ENCODE measurements at regions not wholly inside any gene's neighbourhood (a gene's known extent, or its start where the extent isn't known, plus 50 kb on each side); places are given as distances from the start of the nearest gene placed in this dataset.

GRCh38 chr15:96093063-96093462 is 237.4 kb upstream of the NR2F2 start:
- no peak for DNase-seq

GRCh38 chr15:96097661-96098060 is 232.8 kb upstream of the NR2F2 start:
- DNase-seq, result no peak

- no peak for DNase-seq
Measured at GRCh38 chr15:96102631-96103030, 227.9 kb upstream of the NR2F2 start.

- DNase-seq, result no peak
Measured at GRCh38 chr15:96106181-96106580, 224.3 kb upstream of the NR2F2 start.

GRCh38 chr15:96106628-96107027 is 223.9 kb upstream of the NR2F2 start:
- no peak for DNase-seq

GRCh38 chr15:96107916-96108315 is 222.6 kb upstream of the NR2F2 start:
- DNase-seq, result no peak

GRCh38 chr15:96108405-96108804 is 222.1 kb upstream of the NR2F2 start:
- no peak for DNase-seq

GRCh38 chr15:96109820-96110219 is 220.7 kb upstream of the NR2F2 start:
- DNase-seq, result no peak

- no peak for DNase-seq
Measured at GRCh38 chr15:96112018-96112417, 218.5 kb upstream of the NR2F2 start.

- no peak for DNase-seq
Measured at GRCh38 chr15:96115642-96116041, 214.9 kb upstream of the NR2F2 start.

- no peak for DNase-seq
Measured at GRCh38 chr15:96117270-96117669, 213.2 kb upstream of the NR2F2 start.

- no peak for DNase-seq
Measured at GRCh38 chr15:96119734-96120133, 210.8 kb upstream of the NR2F2 start.

- no peak for DNase-seq
Measured at GRCh38 chr15:96121086-96121920, 209.2 kb upstream of the NR2F2 start.

- no peak for DNase-seq
Measured at GRCh38 chr15:96122077-96123027, 208.1 kb upstream of the NR2F2 start.

GRCh38 chr15:96123028-96123400 is 207.5 kb upstream of the NR2F2 start:
- no peak for DNase-seq

- no peak for DNase-seq
Measured at GRCh38 chr15:96123630-96124187, 206.8 kb upstream of the NR2F2 start.

- no peak for DNase-seq
Measured at GRCh38 chr15:96124436-96124835, 206.1 kb upstream of the NR2F2 start.

GRCh38 chr15:96125721-96126415 is 204.6 kb upstream of the NR2F2 start:
- DNase-seq, result no peak

- no peak for DNase-seq
Measured at GRCh38 chr15:96126859-96127258, 203.6 kb upstream of the NR2F2 start.

- no peak for DNase-seq
Measured at GRCh38 chr15:96130734-96131133, 199.8 kb upstream of the NR2F2 start.

GRCh38 chr15:96132126-96132525 is 198.4 kb upstream of the NR2F2 start:
- no peak for DNase-seq

GRCh38 chr15:96135166-96136093 is 195.1 kb upstream of the NR2F2 start:
- DNase-seq, result no peak

All from activated effector memory CD4-positive, alpha-beta T cell treated with anti-CD3 and anti-CD28 coated beads, Interleukin-2, amount 50 U/mL, for 16 hours (primary cell).